Endothelial cell of umbilical vein (primary cell): ENCODE measurements at regions not wholly inside any gene's neighbourhood (a gene's known extent, or its start where the extent isn't known, plus 50 kb on each side); places are given as distances from the start of the nearest gene placed in this dataset.
"Not testable (repeated sequence)": the region's sequence is repeated elsewhere in the genome, so short reads cannot be mapped to it uniquely, and the experiment has no call there.

Experiments
- BruUV-seq: library from RNA; stranded (reverse); fragments of 400-500 nt; replicated peaks from 2 replicates; lab custom pipeline; 2021; lab: Mats Ljungman, UMichigan
- CTCF ChIA-PET: fragments of 300-600, 350-600 bp; sonication (Branson Sonifier 250); formaldehyde crosslinking; loops from one replicate; lab custom pipeline; 2021; ENCODE audit warnings: antibody characterized with exemption, inconsistent platforms; lab: Charles Lee
- POLR2A ChIA-PET: fragments of 300-600, 350-600 bp; sonication (Branson Sonifier 250); formaldehyde crosslinking; loops from one replicate; lab custom pipeline; 2021; ENCODE audit warnings: antibody characterized with exemption, inconsistent platforms; lab: Charles Lee
- DNase-seq: peaks from one replicate; pipeline ENCODE4 v3.0.0-alpha.2; 2011; ENCODE audit warnings: low read depth, low spot score
- FAIRE-seq: peaks from 2 replicates; lab custom pipeline; 2011; peaks lifted over from hg19 to GRCh38; lab: Jason Lieb, UNC
- H2AFZ ChIP-seq: 2 replicates; pipeline ENCODE4 v1.6.0; 2012; ENCODE audit warnings: low read depth, low read length, control low read depth, inconsistent platforms
- H3K27ac ChIP-seq: 2 replicates; pipeline ENCODE4 v1.5.1; 2011; ENCODE audit warnings: low read depth, mild to moderate bottlenecking, control low read depth, low read length, moderate library complexity; ENCODE audit not compliant: insufficient read depth
- H3K27me3 ChIP-seq, 2 experiments: 2 replicates each; pipeline versions ENCODE4 v1.6.0 to v1.6.1; 2011; ENCODE audit warnings: low read length in 2 of 2, mixed read lengths in 1 of 2; ENCODE audit not compliant: control insufficient read depth in 2 of 2, insufficient read depth in 2 of 2
- H3K36me3 ChIP-seq, 2 experiments: 2 replicates in 1 of 2; 3 replicates in 1 of 2; pipeline ENCODE4 v1.5.1; 2011; ENCODE audit warnings: low read length in 2 of 2, mild to moderate bottlenecking in 1 of 2, moderate library complexity in 1 of 2; ENCODE audit not compliant: control insufficient read depth in 2 of 2, insufficient read depth in 2 of 2; ENCODE audit errors: extremely low read depth in 1 of 2
- H3K4me1 ChIP-seq: 3 replicates; pipeline ENCODE4 v1.5.1; 2011; ENCODE audit warnings: mild to moderate bottlenecking, low read length; ENCODE audit not compliant: control insufficient read depth, insufficient read depth; ENCODE audit errors: extremely low read depth
- H3K4me2 ChIP-seq: 2 replicates; pipeline ENCODE4 v1.6.1; 2011; ENCODE audit warnings: low read length, control low read depth, mixed read lengths; ENCODE audit not compliant: insufficient read depth
- H3K4me3 ChIP-seq, 3 experiments: fragments of 200-600 bp in 1 of 3; sonication (generic), shearing (Covaris generic) in 1 of 3; replicated peaks in 1 of 3; 2 replicates each; pipeline ENCODE4 v1.5.1; 2011 to 2016; ENCODE audit warnings: control low read depth in 3 of 3, low read length in 3 of 3, mild to moderate bottlenecking in 2 of 3, inconsistent platforms in 1 of 3, low read depth in 1 of 3, moderate library complexity in 1 of 3; ENCODE audit not compliant: insufficient read depth in 1 of 3
- H3K79me2 ChIP-seq: 2 replicates; pipeline ENCODE4 v1.6.0; 2012; ENCODE audit warnings: low read length, inconsistent platforms; ENCODE audit not compliant: control insufficient read depth, insufficient read depth
- H3K9ac ChIP-seq: replicated peaks from 2 replicates; pipeline ENCODE3; 2011; ENCODE audit warnings: low read length, control low read depth; ENCODE audit not compliant: insufficient read depth; ENCODE audit errors: extremely low read depth
- H3K9me1 ChIP-seq: replicated peaks from 3 replicates; pipeline ENCODE4 v1.6.0; 2011; ENCODE audit warnings: mild to moderate bottlenecking, low read length; ENCODE audit not compliant: control insufficient read depth, insufficient read depth; ENCODE audit errors: extremely low read depth
- H3K9me3 ChIP-seq: replicated peaks from 2 replicates; pipeline ENCODE4 v1.5.1; 2012; ENCODE audit warnings: low read length, inconsistent platforms; ENCODE audit not compliant: control insufficient read depth, insufficient read depth
- H4K20me1 ChIP-seq: replicated peaks from 2 replicates; pipeline ENCODE3; 2011; ENCODE audit warnings: mild to moderate bottlenecking, low read length; ENCODE audit not compliant: control insufficient read depth, insufficient read depth; ENCODE audit errors: extremely low read depth
- EZH2 ChIP-seq: IDR thresholded peaks from 2 replicates; pipeline ENCODE4 v1.6.1; 2012; ENCODE audit warnings: borderline replicate concordance, low read depth, mild to moderate bottlenecking, moderate library complexity, low read length, inconsistent platforms; ENCODE audit not compliant: severe bottlenecking
- FOS ChIP-seq: IDR thresholded peaks from 2 replicates; pipeline ENCODE4 v1.6.1; 2011; ENCODE audit warnings: mild to moderate bottlenecking, low read length, moderate library complexity, borderline replicate concordance; ENCODE audit not compliant: insufficient read depth
- GATA2 ChIP-seq: IDR thresholded peaks from 2 replicates; pipeline ENCODE4 v1.7.0; 2011; ENCODE audit warnings: low read depth, mild to moderate bottlenecking, moderate library complexity, mixed read lengths, low read length; ENCODE audit not compliant: insufficient read length, insufficient read depth
- MAX ChIP-seq: IDR thresholded peaks from 2 replicates; pipeline ENCODE4 v1.6.1; 2011; ENCODE audit not compliant: insufficient read depth, insufficient read length
- POLR2A ChIP-seq: IDR thresholded peaks from 2 replicates; pipeline ENCODE4 v1.6.1; 2012; ENCODE audit warnings: low read depth, mild to moderate bottlenecking, control low read depth, low read length
- POLR2AphosphoS5 ChIP-seq: IDR thresholded peaks from 2 replicates; pipeline ENCODE4 v1.6.1; 2012; ENCODE audit warnings: low read depth, mild to moderate bottlenecking, control low read depth, low read length, moderate library complexity; ENCODE audit not compliant: insufficient read depth
- dilution Hi-C: fragments of 300-500 bp; cut with MboI; formaldehyde crosslinking; loops from one replicate; pipeline ENCODE4 v1.15.0; 2019; ENCODE audit warnings: low sequenced_read_pairs; ENCODE audit not compliant: extremely low pct_ligation_motif_present
- intact Hi-C: fragments of 100-400 bp; cut with micrococcal nuclease; formaldehyde crosslinking; loops from one replicate; pipeline ENCODE4 v1.10.0; 2022

- Histone ChIP-seq H3K9ac (no peak overlapping the region), H3K9me3 (no peaks in the 10 kb centered on the region), H3K4me2 (no peak overlapping the region), H3K36me3 (no peaks in the 10 kb centered on the region), H2AFZ (no peak overlapping the region), H4K20me1 (no peaks in the 10 kb centered on the region), H3K27ac (no peak overlapping the region), H3K27me3 (no peaks in the 10 kb centered on the region), H3K4me1 (no peaks in the 10 kb centered on the region), H3K79me2 (no peaks in the 10 kb centered on the region), H3K9me1 (no peaks in the 10 kb centered on the region), H3K4me3 (no peak overlapping the region)
- dilution Hi-C loops: no loop called here
- no peak for TF ChIP-seq GATA2
- TF ChIP-seq EZH2: no peak
- TF ChIP-seq POLR2A: no peak
- TF ChIP-seq POLR2AphosphoS5: no peak
- TF ChIP-seq FOS: no peak
- FAIRE-seq: no peak
- ChIA-PET CTCF (no interaction called here), POLR2A (no interaction called here)
- intact Hi-C loops: no loop called here
- no peak for DNase-seq
- BruUV-seq: no TSS peak
Observed at GRCh38 chr22:23394525-23395326, 185.4 kb downstream of the IGLL1 start.

GRCh38 chr22:23393721-23394320 lies 186.3 kb downstream of the IGLL1 start:
- FAIRE-seq: no peak
- Histone ChIP-seq H3K4me3 (no peak overlapping the region), H3K4me1 (no peaks in the 10 kb centered on the region), H3K27ac (no peak overlapping the region), H4K20me1 (no peaks in the 10 kb centered on the region), H3K9me1 (no peaks in the 10 kb centered on the region), H3K79me2 (no peaks in the 10 kb centered on the region), H3K4me2 (no peak overlapping the region), H3K27me3 (no peaks in the 10 kb centered on the region), H2AFZ (no peak overlapping the region), H3K9ac (no peak overlapping the region), H3K36me3 (no peaks in the 10 kb centered on the region), H3K9me3 (no peaks in the 10 kb centered on the region)
- dilution Hi-C loops (no loop called here), intact Hi-C loops (no loop called here)
- BruUV-seq: no TSS peak
- no peak for DNase-seq
- CTCF ChIA-PET: no interaction called here
- POLR2A ChIA-PET: no interaction called here
- no peak for TF ChIP-seq FOS
- TF ChIP-seq MAX: no peak

- H3K27ac ChIP-seq, H3K27me3 ChIP-seq, H2AFZ ChIP-seq, POLR2A ChIA-PET, DNase-seq, dilution Hi-C loops, FAIRE-seq, CTCF ChIA-PET, H3K36me3 ChIP-seq, H3K4me1 ChIP-seq, H3K9me1 ChIP-seq, H4K20me1 ChIP-seq, BruUV-seq, H3K4me3 ChIP-seq, H3K79me2 ChIP-seq, H3K9ac ChIP-seq, H3K9me3 ChIP-seq, intact Hi-C loops, H3K4me2 ChIP-seq: not testable (repeated sequence)
Observed at GRCh38 chr22:23393199-23393598, 186.9 kb downstream of the IGLL1 start.
